SKM-1 (cell line): ENCODE measurements at regions not wholly inside any gene's neighbourhood (a gene's known extent, or its start where the extent isn't known, plus 50 kb on each side); places are given as distances from the start of the nearest gene placed in this dataset.
A peak's percentile ranks its signal among the peaks of the same experiment; 100 is the strongest.
"Not testable (repeated sequence)": the region's sequence is repeated elsewhere in the genome, so short reads cannot be mapped to it uniquely, and the experiment has no call there.

Experiments
- DNase-seq: peaks from one replicate; lab custom pipeline; 2025; ENCODE audit not compliant: unreplicated experiment; lab: John Stamatoyannopoulos, UW

- no peak for DNase-seq
Observed at GRCh38 chr1:55309786-55310504, 94.8 kb upstream of the USP24 start.

GRCh38 chr1:55309053-55309452 lies 93.9 kb upstream of the USP24 start:
- DNase-seq, result no peak

DNA sequence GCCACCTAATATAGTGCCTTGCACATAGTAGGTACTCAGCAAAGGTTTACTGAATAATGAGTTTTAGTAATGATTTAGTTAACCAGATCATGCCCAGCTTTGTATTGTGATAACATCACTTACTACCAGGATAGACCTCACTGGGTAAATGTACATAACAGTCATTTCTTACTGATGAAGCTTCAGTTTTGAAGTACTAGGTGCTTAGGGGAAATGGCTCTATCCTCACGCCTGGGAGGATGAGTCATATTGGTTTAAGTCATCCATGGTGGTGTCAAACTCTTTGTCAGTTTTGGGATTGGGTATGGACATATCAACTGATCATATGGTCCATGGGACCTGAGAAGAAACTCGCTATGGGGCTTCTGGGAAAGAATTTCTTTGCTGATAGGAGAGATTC lies 90.6 kb upstream of the USP24 start:
- DNase-seq, result no peak

DNA sequence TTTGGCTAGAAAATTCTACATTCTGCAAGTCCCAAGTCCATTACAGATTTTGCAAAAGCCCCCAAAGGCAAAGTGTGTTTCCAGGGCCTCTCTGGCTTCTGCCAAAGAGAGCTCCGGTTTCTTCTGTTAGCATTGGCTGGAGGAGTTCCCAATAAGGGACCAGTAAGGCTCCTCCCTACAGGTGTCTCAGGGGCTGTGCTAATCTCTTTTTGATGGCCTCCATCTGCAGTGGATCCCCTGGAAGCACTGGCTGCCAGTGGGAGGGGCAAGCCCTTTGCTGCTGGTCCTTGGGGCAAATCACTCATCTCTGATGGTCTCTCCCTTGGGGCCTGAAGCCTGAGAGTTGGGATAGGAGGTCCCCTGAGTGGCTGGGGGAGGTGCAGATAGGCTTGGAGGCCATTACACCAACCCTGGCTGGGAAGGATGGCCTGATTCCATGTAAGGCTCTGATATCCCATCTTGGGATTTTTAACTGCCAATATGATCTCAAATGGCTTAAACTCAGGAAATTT lies 89.1 kb upstream of the USP24 start:
- no peak for DNase-seq

- no peak for DNase-seq
Observed at GRCh38 chr1:55302972-55303371, 87.8 kb upstream of the USP24 start.

DNA sequence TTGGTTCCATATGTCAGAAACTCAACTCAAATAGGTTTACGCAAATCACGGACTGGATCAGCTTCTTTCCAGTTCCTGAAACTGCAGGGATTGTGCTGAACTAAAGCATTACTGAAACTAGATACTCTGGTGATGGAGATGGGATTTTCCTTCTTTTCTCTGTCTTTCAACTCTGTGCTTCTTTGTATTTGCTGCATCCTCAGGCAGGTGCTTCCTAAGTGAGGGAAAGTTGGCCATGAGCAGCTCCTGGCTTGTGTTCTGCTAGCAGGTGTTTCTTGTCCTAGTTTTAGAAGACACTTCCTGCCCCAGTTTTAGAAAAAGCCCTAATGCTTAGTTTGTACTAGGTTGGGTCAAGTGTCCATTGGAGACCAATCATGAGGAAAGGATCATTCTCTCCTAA lies 86.7 kb upstream of the USP24 start:
- DNase-seq, result no peak

DNA sequence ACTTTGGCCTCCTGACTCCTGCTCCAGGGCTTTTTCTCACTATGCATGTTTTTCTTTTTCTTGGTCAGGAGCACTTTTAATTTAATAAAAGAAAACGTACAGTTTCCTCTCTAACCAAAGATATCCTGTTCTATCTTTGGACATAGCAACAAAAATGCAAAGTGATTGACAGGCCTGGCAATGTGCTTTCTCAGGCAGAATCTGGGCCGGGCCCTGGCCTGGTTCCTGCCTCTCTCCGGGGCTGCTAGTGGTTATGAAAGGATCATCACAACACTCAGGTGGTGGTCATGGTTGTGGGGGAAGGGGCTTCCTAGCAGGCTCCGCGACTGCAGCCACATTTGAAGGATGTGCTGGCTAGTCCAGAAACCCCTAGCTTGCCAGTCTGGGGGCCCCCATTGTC lies 85.8 kb upstream of the USP24 start:
- DNase-seq, result no peak

GRCh38 chr1:55298167-55298894 lies 83.2 kb upstream of the USP24 start:
- no peak for DNase-seq

DNA sequence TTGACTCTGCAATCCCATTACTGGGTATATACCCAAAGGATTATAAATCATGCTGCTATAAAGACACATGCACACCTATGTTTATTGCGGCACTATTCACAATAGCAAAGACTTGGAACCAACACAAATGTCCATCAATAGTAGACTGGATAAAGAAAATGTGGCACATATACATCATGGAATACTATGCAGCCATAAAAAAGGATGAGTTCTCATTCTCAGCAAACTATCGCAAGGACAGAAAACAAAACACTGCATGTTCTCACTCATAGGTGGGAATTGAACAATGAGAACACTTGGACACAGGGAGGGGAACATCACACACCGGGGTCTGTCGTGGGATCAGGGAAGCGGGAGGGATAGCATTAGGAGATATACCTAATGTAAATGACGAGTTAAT lies 81.1 kb upstream of the USP24 start:
- DNase-seq, result not testable (repeated sequence)

DNA sequence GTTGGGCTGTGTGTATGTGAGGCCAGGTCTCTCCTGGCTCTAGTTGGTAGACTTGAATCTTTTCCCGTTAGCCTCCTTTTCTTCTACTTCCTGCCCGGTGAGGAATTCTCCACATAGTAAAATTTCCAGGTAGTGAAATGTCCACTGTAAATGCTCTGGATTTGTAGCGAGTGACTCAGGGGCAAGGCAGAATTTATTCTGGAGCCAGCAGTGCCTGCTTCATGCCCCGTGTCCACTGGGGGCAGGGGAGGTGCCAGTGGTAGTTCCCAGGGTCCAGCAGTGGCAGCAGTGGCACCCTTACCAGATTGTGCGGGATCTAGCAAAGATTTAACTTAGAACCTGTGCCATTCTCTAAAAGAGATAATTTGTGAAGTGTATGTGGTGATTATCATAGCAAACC lies 74.5 kb upstream of the USP24 start:
- no peak for DNase-seq

- DNase-seq, result no peak
Observed at GRCh38 chr1:55289042-55289441, 73.9 kb upstream of the USP24 start.

- DNase-seq, result no peak
Observed at GRCh38 chr1:55288245-55288644, 73.1 kb upstream of the USP24 start.

GRCh38 chr1:55287723-55288122 lies 72.6 kb upstream of the USP24 start:
- no peak for DNase-seq

- DNase-seq, result peak; percentile 10
Observed at GRCh38 chr1:55286856-55287602, 71.9 kb upstream of the USP24 start.

DNA sequence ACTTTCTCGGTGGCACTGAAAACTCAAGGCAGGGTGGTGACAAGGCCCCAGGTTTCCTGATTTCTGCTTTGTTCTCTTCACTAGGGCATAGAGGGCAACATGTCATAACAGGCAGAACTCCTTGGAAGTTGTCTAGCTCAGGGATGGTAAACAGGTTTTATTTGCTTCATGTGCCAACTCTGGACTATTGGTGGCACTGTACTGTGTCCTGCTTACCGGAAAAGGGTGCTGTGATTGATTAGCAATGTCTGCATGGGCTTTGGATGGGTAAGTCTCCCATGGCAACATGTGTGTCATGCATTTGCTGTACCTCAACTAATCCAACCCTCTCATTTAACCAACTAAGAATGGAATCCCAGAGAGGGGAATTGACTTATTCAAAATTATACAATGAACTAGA lies 70.7 kb upstream of the USP24 start:
- no peak for DNase-seq

- DNase-seq, result no peak
Observed at GRCh38 chr1:55284856-55285255, 69.7 kb upstream of the USP24 start.

DNA sequence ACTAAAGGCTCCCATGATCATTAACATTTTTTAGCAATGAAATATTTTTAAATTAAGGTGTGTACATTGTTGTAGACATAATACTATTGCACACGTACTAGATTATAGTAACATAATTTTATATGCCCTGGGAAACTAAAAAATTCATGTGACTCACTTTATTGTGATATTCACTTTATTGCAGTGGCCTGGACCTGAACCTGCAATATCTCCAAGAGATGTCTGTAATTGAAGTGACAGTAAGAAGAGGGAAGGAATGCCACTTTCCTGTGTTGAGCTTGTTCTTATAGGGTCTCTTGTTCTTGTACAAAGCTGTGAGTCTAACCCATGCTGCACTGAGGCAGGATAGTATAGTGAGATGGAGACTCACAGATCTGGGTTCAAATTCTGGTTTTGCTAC lies 66.9 kb upstream of the USP24 start:
- no peak for DNase-seq

DNA sequence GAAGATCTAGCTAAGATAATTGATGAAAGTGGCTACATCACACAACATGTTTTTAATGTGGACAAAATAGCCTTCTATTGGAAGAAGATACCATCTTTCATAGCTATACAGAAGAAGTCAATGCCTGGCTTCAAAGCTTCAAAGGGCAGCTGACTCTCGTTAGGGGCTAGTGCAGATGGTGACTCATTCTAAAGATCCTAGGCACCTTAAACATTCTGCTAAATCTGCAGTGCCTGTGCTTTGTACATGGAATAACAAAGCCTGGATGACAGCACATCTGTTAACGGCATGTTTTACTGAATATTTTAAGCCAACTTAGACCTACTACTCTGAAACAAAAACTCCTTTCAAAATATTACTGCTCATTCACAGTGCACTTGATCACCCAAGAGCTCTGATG lies 65.6 kb upstream of the USP24 start:
- no peak for DNase-seq

GRCh38 chr1:55279627-55280026 lies 64.5 kb upstream of the USP24 start:
- no peak for DNase-seq

GRCh38 chr1:55278378-55278777 lies 63.2 kb upstream of the USP24 start:
- no peak for DNase-seq

- peak; percentile 48 for DNase-seq
Observed at GRCh38 chr1:55277377-55278130, 62.4 kb upstream of the USP24 start.
